HCT116 (cell line): ENCODE measurements at regions not wholly inside any gene's neighbourhood (a gene's known extent, or its start where the extent isn't known, plus 50 kb on each side); places are given as distances from the start of the nearest gene placed in this dataset.

Source experiments
- CTCF ChIP-seq, 3 experiments: fragments of 200-600 bp in 1 of 3; sonication (generic) in 1 of 3; IDR thresholded peaks in 2 of 3; conservative IDR thresholded peaks in 1 of 3; 2 replicates each; pipeline ENCODE4 v1.5.1; 2012 to 2017; ENCODE audit warnings: low read depth in 2 of 3, low read length in 2 of 3, antibody characterized with exemption in 1 of 3, borderline replicate concordance in 1 of 3, control low read depth in 1 of 3, mild to moderate bottlenecking in 1 of 3, mixed read lengths in 1 of 3, mixed run types in 1 of 3, moderate library complexity in 1 of 3; ENCODE audit not compliant: insufficient read depth in 1 of 3
- MAX ChIP-seq: IDR thresholded peaks from 2 replicates; pipeline ENCODE4 v1.6.1; 2012
- POLR2A ChIP-seq: IDR thresholded peaks from 2 replicates; pipeline ENCODE4 v1.7.0; 2011; ENCODE audit warnings: borderline replicate concordance; ENCODE audit not compliant: insufficient read depth, insufficient read length; ENCODE audit errors: extremely low read depth
- POLR2AphosphoS5 ChIP-seq: IDR thresholded peaks from 2 replicates; pipeline ENCODE4 v1.6.1; 2011; ENCODE audit warnings: mild to moderate bottlenecking, low read depth, low read length, moderate library complexity
- RAD21 ChIP-seq: IDR thresholded peaks from 2 replicates; pipeline ENCODE4 v1.6.1; 2012; ENCODE audit warnings: low read depth, mild to moderate bottlenecking
- SIN3A ChIP-seq: IDR thresholded peaks from 2 replicates; pipeline ENCODE4 v1.6.1; 2012; ENCODE audit warnings: low read depth
- SP1 ChIP-seq: IDR thresholded peaks from 2 replicates; pipeline ENCODE4 v1.6.1; 2012; ENCODE audit warnings: low read depth

GRCh38 chr2:156935616-156936015 is 321.9 kb upstream of the GALNT5 start:
- TF ChIP-seq MAX (no peak), CTCF (IDR thresholded peaks at IDR 0.05 in 2 of 3, conservative IDR thresholded peaks at IDR 0.05 in 1 of 3; ENCODE audit: borderline replicate concordance in 1 of 3, insufficient read depth in 1 of 3, low read depth in 2 of 3, low read length in 2 of 3) (no peak), SIN3A (no peak), POLR2AphosphoS5 (no peak), RAD21 (no peak), POLR2A (no peak), SP1 (no peak)
